ENCODE measurements at regions not wholly inside any gene's neighbourhood (a gene's known extent, or its start where the extent isn't known, plus 50 kb on each side); places are given as distances from the start of the nearest gene placed in this dataset.

DNA sequence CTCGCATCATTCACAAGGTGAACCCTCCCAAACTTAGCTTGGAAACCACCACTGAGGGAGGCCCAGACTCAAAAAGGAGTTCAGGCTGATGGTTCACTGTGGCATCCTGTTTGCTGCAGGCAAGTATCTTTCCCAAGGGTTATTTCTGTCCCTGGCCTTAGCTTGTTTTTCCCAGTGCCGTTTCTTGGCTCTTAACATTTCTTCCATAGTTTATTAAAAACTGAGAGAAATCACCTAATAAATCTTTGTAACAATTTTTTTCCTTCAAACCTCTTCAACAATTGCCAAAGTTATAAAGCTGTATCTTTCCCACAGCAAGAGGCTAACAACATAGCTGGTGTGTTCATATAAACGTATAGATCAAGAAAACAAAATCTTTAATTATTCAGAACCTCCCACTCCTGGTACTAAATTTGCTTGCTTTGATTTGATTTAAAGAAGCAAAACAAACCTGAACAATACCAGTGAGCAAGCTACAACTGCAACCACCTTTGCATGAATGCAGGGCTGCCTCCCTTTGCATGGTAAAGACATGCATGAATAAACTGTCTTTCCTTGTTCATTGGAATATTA, 234.9 kb upstream of the STT3B start:
- Histone ChIP-seq H3K9ac (replicated peaks; ENCODE audit: extremely low read depth, insufficient read depth, low read length) (no peak overlapping the region), H4K20me1 (replicated peaks; ENCODE audit: control insufficient read depth, extremely low read depth, insufficient read depth, low read length) (no peaks in the 10 kb centered on the region), H3K36me3 (ENCODE audit: control insufficient read depth in 2 of 2, extremely low read depth in 1 of 2, insufficient read depth in 2 of 2, low read length in 2 of 2) (no peaks in the 10 kb centered on the region), H3K4me1 (ENCODE audit: control insufficient read depth, extremely low read depth, insufficient read depth, low read length) (no peaks in the 10 kb centered on the region), H3K9me1 (replicated peaks; ENCODE audit: control insufficient read depth, extremely low read depth, insufficient read depth, low read length) (no peaks in the 10 kb centered on the region), H2AFZ (ENCODE audit: low read depth, low read length) (no peak overlapping the region), H3K79me2 (ENCODE audit: control insufficient read depth, insufficient read depth, low read length) (no peaks in the 10 kb centered on the region), H3K9me3 (replicated peaks; ENCODE audit: control insufficient read depth, insufficient read depth, low read length) (no peaks in the 10 kb centered on the region), H3K4me2 (ENCODE audit: insufficient read depth, low read length) (no peak overlapping the region), H3K27me3 (ENCODE audit: control insufficient read depth in 2 of 2, insufficient read depth in 2 of 2, low read length in 2 of 2) (peaks cover 0 to 2% of the 10 kb centered on the region in 2 experiments), H3K27ac (ENCODE audit: insufficient read depth, low read depth, low read length) (no peak overlapping the region), H3K4me3 (replicated peaks in 1 of 3; ENCODE audit: insufficient read depth in 1 of 3, low read depth in 1 of 3, low read length in 3 of 3) (no peak overlapping the region)
- dilution Hi-C loops (cut with MboI; ENCODE audit: extremely low pct_ligation_motif_present, low sequenced_read_pairs), result no loop called here
- intact Hi-C loops (cut with micrococcal nuclease), result no loop called here
- TF ChIP-seq EZH2 (IDR thresholded peaks at IDR 0.05; ENCODE audit: borderline replicate concordance, low read depth, low read length, severe bottlenecking) (no peak), GATA2 (IDR thresholded peaks at IDR 0.05; ENCODE audit: insufficient read depth, insufficient read length, low read depth, low read length) (no peak), POLR2AphosphoS5 (IDR thresholded peaks at IDR 0.05; ENCODE audit: insufficient read depth, low read depth, low read length) (no peak), MYC (IDR thresholded peaks at IDR 0.05; ENCODE audit: low read depth, low read length) (no peak)
- TF ChIP-seq, protein P1, sequence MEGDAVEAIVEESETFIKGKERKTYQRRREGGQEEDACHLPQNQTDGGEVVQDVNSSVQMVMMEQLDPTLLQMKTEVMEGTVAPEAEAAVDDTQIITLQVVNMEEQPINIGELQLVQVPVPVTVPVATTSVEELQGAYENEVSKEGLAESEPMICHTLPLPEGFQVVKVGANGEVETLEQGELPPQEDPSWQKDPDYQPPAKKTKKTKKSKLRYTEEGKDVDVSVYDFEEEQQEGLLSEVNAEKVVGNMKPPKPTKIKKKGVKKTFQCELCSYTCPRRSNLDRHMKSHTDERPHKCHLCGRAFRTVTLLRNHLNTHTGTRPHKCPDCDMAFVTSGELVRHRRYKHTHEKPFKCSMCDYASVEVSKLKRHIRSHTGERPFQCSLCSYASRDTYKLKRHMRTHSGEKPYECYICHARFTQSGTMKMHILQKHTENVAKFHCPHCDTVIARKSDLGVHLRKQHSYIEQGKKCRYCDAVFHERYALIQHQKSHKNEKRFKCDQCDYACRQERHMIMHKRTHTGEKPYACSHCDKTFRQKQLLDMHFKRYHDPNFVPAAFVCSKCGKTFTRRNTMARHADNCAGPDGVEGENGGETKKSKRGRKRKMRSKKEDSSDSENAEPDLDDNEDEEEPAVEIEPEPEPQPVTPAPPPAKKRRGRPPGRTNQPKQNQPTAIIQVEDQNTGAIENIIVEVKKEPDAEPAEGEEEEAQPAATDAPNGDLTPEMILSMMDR (IDR thresholded peaks at IDR 0.05; ENCODE audit: extremely low read depth in 1 of 2, insufficient read depth in 1 of 2, low read depth in 1 of 2, low read length in 2 of 2), result no peak
- no peak for DNase-seq (ENCODE audit: low read depth, low spot score)
- BruUV-seq (replicated peaks), result no TSS peak
- ChIA-PET POLR2A (no interaction called here), CTCF (interaction anchor here (1.0 kb wide), 1 partner anchor 8 kb away, joined by 4 read pairs; no protein-coding TSS in a partner anchor)
- no peak for FAIRE-seq

All from endothelial cell of umbilical vein (primary cell).